ENCODE measurements at regions not wholly inside any gene's neighbourhood (a gene's known extent, or its start where the extent isn't known, plus 50 kb on each side); places are given as distances from the start of the nearest gene placed in this dataset.

- no peak for TF ChIP-seq CTCF (IDR thresholded peaks at IDR 0.05 in 2 of 3, conservative IDR thresholded peaks at IDR 0.05 in 1 of 3; ENCODE audit: insufficient read depth in 2 of 3, low read depth in 1 of 3, low read length in 3 of 3)
- TF ChIP-seq E4F1 (CRISPR knock-in tag; IDR thresholded peaks at IDR 0.05; ENCODE audit: borderline replicate concordance), result no peak
- no peak for TF ChIP-seq POLR2A (conservative IDR thresholded peaks at IDR 0.05)
- TF ChIP-seq ZNF24 (IDR thresholded peaks at IDR 0.05), result no peak
- TF ChIP-seq HBP1 (CRISPR knock-in tag; IDR thresholded peaks at IDR 0.05), result no peak
- no peak for TF ChIP-seq EP300 (IDR thresholded peaks at IDR 0.05; ENCODE audit: low read length)
- no peak for TF ChIP-seq SMAD1 (IDR thresholded peaks at IDR 0.05; ENCODE audit: low read depth, low read length, partially characterized antibody)
- no peak for TF ChIP-seq ZNF407 (IDR thresholded peaks at IDR 0.05; ENCODE audit: low read depth)
- TF ChIP-seq MXI1 (IDR thresholded peaks at IDR 0.05; ENCODE audit: low read depth, low read length), result no peak
- no peak for TF ChIP-seq PRDM10 (IDR thresholded peaks at IDR 0.05; ENCODE audit: partially characterized antibody)
- no peak for TF ChIP-seq MTA3 (IDR thresholded peaks at IDR 0.05; ENCODE audit: borderline replicate concordance)
- TF ChIP-seq SPI1 (IDR thresholded peaks at IDR 0.05; ENCODE audit: borderline replicate concordance, low read depth, low read length), result no peak
- TF ChIP-seq FOXP1 (CRISPR knock-in tag; IDR thresholded peaks at IDR 0.05), result no peak
- no peak for TF ChIP-seq ZNF764 (CRISPR knock-in tag; IDR thresholded peaks at IDR 0.05; ENCODE audit: low read depth)
Measured at GRCh38 chr10:76615049-76615448, 1022.6 kb downstream of the KCNMA1 start.

Data from K562 (cell line).